ENCODE measurements at regions not wholly inside any gene's neighbourhood (a gene's known extent, or its start where the extent isn't known, plus 50 kb on each side); places are given as distances from the start of the nearest gene placed in this dataset.

DNA sequence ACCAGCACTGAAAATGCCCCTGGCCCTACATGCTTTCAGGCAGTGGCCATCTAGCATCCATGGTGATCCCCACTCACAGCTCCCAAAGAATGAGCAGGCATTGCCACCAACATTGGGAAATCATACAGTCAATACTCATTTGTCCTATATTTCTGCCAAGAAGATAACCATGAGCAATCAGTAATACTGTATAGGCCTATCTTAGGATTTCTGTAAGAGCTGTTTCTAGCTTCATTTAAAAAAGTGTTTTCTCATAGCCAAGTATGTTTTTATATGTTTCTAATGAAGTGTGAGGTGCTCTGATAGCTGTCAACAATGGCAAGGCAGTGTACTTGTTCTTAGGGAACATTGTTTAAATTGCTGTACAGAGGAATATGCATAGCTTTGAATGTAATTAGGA is 428.7 kb downstream of the FGF9 start:
- TF ChIP-seq CTCF (IDR thresholded peaks at IDR 0.05) (no peak), POLR2A (IDR thresholded peaks at IDR 0.05) (no peak)
